Astrocyte of the hippocampus (primary cell): ENCODE measurements at regions not wholly inside any gene's neighbourhood (a gene's known extent, or its start where the extent isn't known, plus 50 kb on each side); places are given as distances from the start of the nearest gene placed in this dataset.
A peak's percentile ranks its signal among the peaks of the same experiment; 100 is the strongest.

Source experiments
- DNase-seq: peaks from one replicate; pipeline ENCODE4 v3.0.0; 2011; ENCODE audit warnings: low read depth, low spot score

DNA sequence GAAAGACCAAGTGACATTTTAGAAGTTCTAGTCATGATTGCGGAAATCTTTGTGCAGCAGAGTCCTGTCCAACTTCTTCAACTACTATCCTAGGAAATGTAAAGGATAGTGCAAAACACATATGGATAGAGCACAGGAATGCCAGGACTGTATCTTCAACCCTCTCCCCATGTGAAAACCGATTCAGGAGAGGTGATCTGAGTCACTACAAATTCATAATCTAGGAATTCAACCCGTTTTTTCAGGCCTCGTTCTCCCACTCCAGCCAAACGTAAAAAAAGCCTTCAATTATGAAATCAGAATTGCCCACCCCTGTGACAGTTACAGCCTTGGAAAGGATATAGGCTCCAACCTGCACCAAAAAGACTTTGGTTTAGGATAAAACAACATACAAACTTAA, 52.9 kb upstream of the RGS1 start:
- no peak for DNase-seq

GRCh38 chr1:192524223-192524622, 51.4 kb upstream of the RGS1 start:
- DNase-seq: peak; percentile 42
